H1 (cell line): ENCODE measurements at regions not wholly inside any gene's neighbourhood (a gene's known extent, or its start where the extent isn't known, plus 50 kb on each side); places are given as distances from the start of the nearest gene placed in this dataset.
A peak's percentile ranks its signal among the peaks of the same experiment; 100 is the strongest.

ENCODE experiments used
- CTCF ChIA-PET: fragments of 300-600 bp; sonication (Branson Sonifier 250); formaldehyde crosslinking; loops from one replicate; lab custom pipeline; 2021; ENCODE audit not compliant: partially characterized antibody; lab: Charles Lee
- POLR2A ChIA-PET: fragments of 300-600 bp; sonication (Branson Sonifier 250); formaldehyde crosslinking; loops from one replicate; lab custom pipeline; 2021; ENCODE audit warnings: inconsistent platforms; ENCODE audit not compliant: partially characterized antibody; lab: Charles Lee
- DNase-seq, 2 experiments: peaks; one replicate each; pipeline versions ENCODE4 v3.0.0 to v3.0.0-alpha.2; 2010 to 2022; ENCODE audit warnings: low spot score in 2 of 2, low read depth in 1 of 2, mixed read lengths in 1 of 2
- FAIRE-seq: peaks from 2 replicates; lab custom pipeline; 2011; peaks lifted over from hg19 to GRCh38; lab: Jason Lieb, UNC
- H2AFZ ChIP-seq: 2 replicates; pipeline ENCODE4 v1.8.1; 2012; ENCODE audit warnings: low read length, inconsistent platforms
- H2AK5ac ChIP-seq: 2 replicates; pipeline ENCODE4 v1.6.1; 2013; ENCODE audit warnings: low read depth, low read length
- H2BK120ac ChIP-seq: replicated peaks from 2 replicates; pipeline ENCODE3; 2013; ENCODE audit warnings: low read depth, low read length, inconsistent platforms
- H2BK12ac ChIP-seq: 2 replicates; pipeline ENCODE4 v1.6.1; 2013; ENCODE audit warnings: low read depth, low read length
- H2BK15ac ChIP-seq: 2 replicates; pipeline ENCODE4 v1.6.1; 2013; ENCODE audit warnings: low read length
- H2BK20ac ChIP-seq: 2 replicates; pipeline ENCODE4 v1.6.1; 2013; ENCODE audit warnings: low read length
- H2BK5ac ChIP-seq: 2 replicates; pipeline ENCODE4 v1.6.1; 2013; ENCODE audit warnings: low read depth, low read length
- H3K14ac ChIP-seq: 2 replicates; pipeline ENCODE4 v1.6.1; 2013; ENCODE audit warnings: inconsistent platforms; ENCODE audit not compliant: insufficient read length
- H3K18ac ChIP-seq: 2 replicates; pipeline ENCODE4 v1.6.1; 2013; ENCODE audit warnings: low read length; ENCODE audit errors: extremely low read depth
- H3K23ac ChIP-seq: 2 replicates; pipeline ENCODE4 v1.6.1; 2013; ENCODE audit warnings: inconsistent platforms; ENCODE audit not compliant: insufficient read length
- H3K23me2 ChIP-seq: 2 replicates; pipeline ENCODE4 v1.6.1; 2013; ENCODE audit warnings: low read depth, low read length
- H3K27ac ChIP-seq: 2 replicates; pipeline ENCODE4 v1.6.1; 2011; ENCODE audit warnings: low read depth, low read length, inconsistent platforms
- H3K27me3 ChIP-seq, 4 experiments: replicated peaks in 1 of 4; 1 replicate in 1 of 4; 2 replicates in 3 of 4; pipeline versions ENCODE4 v1.6.1 to v1.8.1; 2011 to 2013; ENCODE audit warnings: low read length in 3 of 4, mild to moderate bottlenecking in 3 of 4, inconsistent platforms in 2 of 4, mixed read lengths in 2 of 4, moderate library complexity in 1 of 4; ENCODE audit not compliant: control insufficient read depth in 3 of 4, insufficient read depth in 3 of 4; ENCODE audit errors: extremely low read depth in 1 of 4
- H3K36me3 ChIP-seq, 4 experiments: 2 replicates each; pipeline versions ENCODE4 v1.6.1 to v1.8.1; 2011 to 2013; ENCODE audit warnings: mild to moderate bottlenecking in 4 of 4, low read length in 3 of 4, moderate library complexity in 2 of 4, control low read depth in 1 of 4, inconsistent platforms in 1 of 4; ENCODE audit not compliant: insufficient read depth in 4 of 4, control insufficient read depth in 2 of 4
- H3K4ac ChIP-seq: replicated peaks from 2 replicates; pipeline ENCODE3; 2013; ENCODE audit warnings: low read length, low read depth, mixed read lengths, inconsistent platforms; ENCODE audit not compliant: insufficient read length
- H3K4me1 ChIP-seq, 4 experiments: replicated peaks in 1 of 4; 1 replicate in 1 of 4; 2 replicates in 3 of 4; pipeline versions ENCODE4 v1.6.1 to v1.8.1; 2011 to 2013; ENCODE audit warnings: low read length in 3 of 4, inconsistent platforms in 2 of 4, mixed read lengths in 1 of 4; ENCODE audit not compliant: insufficient read depth in 4 of 4, control insufficient read depth in 3 of 4
- H3K4me2 ChIP-seq, 2 experiments: 2 replicates each; pipeline versions ENCODE4 v1.6.1 to v1.8.1; 2011 to 2013; ENCODE audit warnings: low read depth in 2 of 2, low read length in 2 of 2, control low read depth in 1 of 2, inconsistent platforms in 1 of 2, mild to moderate bottlenecking in 1 of 2; ENCODE audit not compliant: insufficient read depth in 1 of 2
- H3K4me3 ChIP-seq, 4 experiments: fragments of 200-600, 300-600 bp in 1 of 4; sonication (generic), shearing (Covaris generic), sonication (Bioruptor Twin) in 1 of 4; 2 replicates each; pipeline versions ENCODE4 v1.5.1 to v1.8.1; 2011 to 2016; ENCODE audit warnings: low read length in 4 of 4, low read depth in 3 of 4, control low read depth in 2 of 4, inconsistent platforms in 2 of 4, mild to moderate bottlenecking in 2 of 4, mixed read lengths in 1 of 4, moderate library complexity in 1 of 4; ENCODE audit not compliant: insufficient read depth in 2 of 4; ENCODE audit errors: extremely low read depth in 1 of 4
- H3K56ac ChIP-seq: replicated peaks from 2 replicates; pipeline ENCODE3; 2013; ENCODE audit warnings: low read depth, mild to moderate bottlenecking, mixed read lengths, low read length, inconsistent platforms; ENCODE audit not compliant: insufficient read length
- H3K79me1 ChIP-seq: 2 replicates; pipeline ENCODE4 v1.6.1; 2013; ENCODE audit warnings: low read depth, low read length, control low read depth
- H3K79me2 ChIP-seq, 2 experiments: 2 replicates each; pipeline versions ENCODE4 v1.6.1 to v1.8.1; 2012 to 2013; ENCODE audit warnings: low read length in 2 of 2, mild to moderate bottlenecking in 2 of 2, inconsistent platforms in 1 of 2; ENCODE audit not compliant: insufficient read depth in 2 of 2, control insufficient read depth in 1 of 2
- H3K9ac ChIP-seq, 4 experiments: replicated peaks in 1 of 4; 1 replicate in 1 of 4; 2 replicates in 3 of 4; pipeline versions ENCODE4 v1.6.1 to v1.8.1; 2011 to 2013; ENCODE audit warnings: low read depth in 3 of 4, low read length in 3 of 4, control low read depth in 2 of 4, mild to moderate bottlenecking in 2 of 4, moderate library complexity in 2 of 4, inconsistent platforms in 1 of 4; ENCODE audit errors: extremely low read depth in 1 of 4
- H3K9me3 ChIP-seq, 2 experiments: 2 replicates each; pipeline versions ENCODE4 v1.6.1 to v1.8.1; 2012 to 2013; ENCODE audit warnings: mild to moderate bottlenecking in 2 of 2, moderate library complexity in 2 of 2, control low read depth in 1 of 2, inconsistent platforms in 1 of 2, low read depth in 1 of 2, low read length in 1 of 2, mixed read lengths in 1 of 2; ENCODE audit not compliant: insufficient read depth in 2 of 2
- H4K20me1 ChIP-seq, 2 experiments: replicated peaks in 1 of 2; 2 replicates each; pipeline versions ENCODE3 to v1.8.1; 2011 to 2013; ENCODE audit warnings: inconsistent platforms in 2 of 2, low read length in 2 of 2, mild to moderate bottlenecking in 1 of 2; ENCODE audit not compliant: insufficient read depth in 2 of 2, control insufficient read depth in 1 of 2
- H4K5ac ChIP-seq: 2 replicates; pipeline ENCODE4 v1.6.1; 2013; ENCODE audit warnings: low read length, low read depth, mixed read lengths, inconsistent platforms; ENCODE audit not compliant: insufficient read length
- H4K8ac ChIP-seq: 2 replicates; pipeline ENCODE4 v1.8.0; 2013; ENCODE audit warnings: mild to moderate bottlenecking, moderate library complexity, low read length, inconsistent platforms; ENCODE audit not compliant: insufficient read depth; ENCODE audit errors: extremely low read depth
- H4K91ac ChIP-seq: replicated peaks from 2 replicates; pipeline ENCODE3; 2013; ENCODE audit warnings: low read length, mixed read lengths, inconsistent platforms; ENCODE audit not compliant: insufficient read length
- CHD1 ChIP-seq: IDR thresholded peaks from 2 replicates; pipeline ENCODE4 v1.6.1; 2012; ENCODE audit warnings: low read depth, low read length, improper control_type of control experiment
- EGR1 ChIP-seq: IDR thresholded peaks from 2 replicates; pipeline ENCODE4 v1.6.1; 2011; ENCODE audit warnings: low read depth, low read length, borderline replicate concordance
- EZH2 ChIP-seq: fragments of 200-600 bp; sonication (generic); IDR thresholded peaks from 2 replicates; pipeline ENCODE4 v1.7.1; 2012; ENCODE audit warnings: low read depth, mild to moderate bottlenecking, moderate library complexity, low read length, inconsistent platforms; ENCODE audit not compliant: severe bottlenecking
- HDAC6 ChIP-seq: IDR thresholded peaks from one replicate; pipeline ENCODE4 v1.7.1; 2012; ENCODE audit warnings: low read depth, mild to moderate bottlenecking, inconsistent platforms, low read length, moderate library complexity
- NRF1 ChIP-seq: IDR thresholded peaks from 2 replicates; pipeline ENCODE4 v1.6.1; 2011; ENCODE audit warnings: mild to moderate bottlenecking, low read depth, low read length, improper control_type of control experiment
- PHF8 ChIP-seq: fragments of 200-600 bp; sonication (generic); conservative IDR thresholded peaks from 2 replicates; pipeline ENCODE4 v1.7.1; 2012; ENCODE audit warnings: low read depth, mild to moderate bottlenecking, inconsistent platforms, low read length, moderate library complexity
- RAD21 ChIP-seq, 2 experiments: IDR thresholded peaks in 1 of 2; conservative IDR thresholded peaks in 1 of 2; 2 replicates each; pipeline ENCODE4 v1.6.1; 2011; ENCODE audit warnings: low read depth in 2 of 2, low read length in 2 of 2, improper control_type of control experiment in 1 of 2, inconsistent platforms in 1 of 2, mild to moderate bottlenecking in 1 of 2, moderate library complexity in 1 of 2
- RXRA ChIP-seq: IDR thresholded peaks from 2 replicates; pipeline ENCODE4 v1.6.1; 2011; ENCODE audit warnings: low read depth, mild to moderate bottlenecking, low read length, moderate library complexity; ENCODE audit not compliant: insufficient read depth
- SIX5 ChIP-seq: IDR thresholded peaks from 2 replicates; pipeline ENCODE4 v1.6.1; 2011; ENCODE audit warnings: mild to moderate bottlenecking, low read depth, low read length
- SP2 ChIP-seq: IDR thresholded peaks from 2 replicates; pipeline ENCODE4 v1.6.1; 2012; ENCODE audit warnings: mild to moderate bottlenecking, low read length, inconsistent platforms
- SP4 ChIP-seq: IDR thresholded peaks from 2 replicates; pipeline ENCODE4 v1.6.1; 2012; ENCODE audit warnings: low read length, inconsistent platforms
- SUZ12 ChIP-seq: fragments of 200-600 bp; sonication (generic); IDR thresholded peaks from 2 replicates; pipeline ENCODE4 v1.6.1; 2012; ENCODE audit warnings: mild to moderate bottlenecking, inconsistent platforms, low read length, moderate library complexity, mixed read lengths
- TAF1 ChIP-seq: IDR thresholded peaks from 2 replicates; pipeline ENCODE4 v1.6.1; 2011; ENCODE audit warnings: mild to moderate bottlenecking, low read depth, low read length
- TBP ChIP-seq: IDR thresholded peaks from 2 replicates; pipeline ENCODE4 v1.6.1; 2011; ENCODE audit warnings: low read depth, low read length, improper control_type of control experiment
- TCF12 ChIP-seq: IDR thresholded peaks from 2 replicates; pipeline ENCODE4 v1.6.1; 2011; ENCODE audit warnings: low read depth, mild to moderate bottlenecking, low read length
- WGBS, 2 experiments: shearing (Covaris generic) in 1 of 2; methylation state at CpG; one replicate each; pipeline versions ENCODE4 v1.1.6 to v1.1.7; 2013 to 2015; ENCODE audit warnings: low lambda C conversion rate in 2 of 2, mixed read lengths in 2 of 2, inconsistent platforms in 1 of 2, low coverage in 1 of 2, missing lambda C conversion rate in 1 of 2; ENCODE audit not compliant: insufficient replicate concordance in 2 of 2, insufficient coverage in 1 of 2, insufficient read length in 1 of 2; ENCODE audit errors: extremely low coverage in 1 of 2, missing lambda C conversion rate in 1 of 2; 5-methylcytosine and 5-hydroxymethylcytosine counted together

- Histone ChIP-seq H3K23ac (no peak overlapping the region), H3K23me2 (no peaks in the 10 kb centered on the region), H3K9me3 (peaks cover 0 to 4% of the 10 kb centered on the region in 2 experiments; a peak in 1 of 4 replicates), H2BK12ac (no peak overlapping the region), H2AFZ (no peak overlapping the region), H3K9ac (no peak overlapping the region), H4K5ac (no peak overlapping the region), H2BK20ac (no peak overlapping the region), H3K36me3 (no peaks in the 10 kb centered on the region), H3K4ac (no peak overlapping the region), H4K8ac (no peak overlapping the region), H2AK5ac (no peak overlapping the region), H4K20me1 (no peaks in the 10 kb centered on the region), H2BK120ac (peak overlapping the region; percentile 43), H3K27me3 (no peaks in the 10 kb centered on the region), H3K27ac (no peak overlapping the region), H2BK5ac (no peak overlapping the region), H3K14ac (no peak overlapping the region), H3K4me1 (no peaks in the 10 kb centered on the region), H3K56ac (no peak overlapping the region), H3K4me3 (no peak overlapping the region), H2BK15ac (no peak overlapping the region), H3K4me2 (no peak overlapping the region), H3K79me2 (no peaks in the 10 kb centered on the region), H4K91ac (no peak overlapping the region), H3K18ac (no peak overlapping the region), H3K79me1 (no peaks in the 10 kb centered on the region)
- CTCF ChIA-PET = interaction anchor here (1.1 to 1.5 kb wide), 2 partner anchors 11 to 244 kb away, joined by 3 read pairs; no protein-coding TSS in a partner anchor
- POLR2A ChIA-PET = interaction anchor here (0.7 kb wide), 1 partner anchor 55 kb away, joined by 3 read pairs; no protein-coding TSS in a partner anchor
- whole genome bisulfite sequencing, 2 experiments = 69% methylated on average over 4 of the region's 4 CpGs; no CpG with 5 or more reads in 1 of the 2 experiments
- DNase-seq = no peak
- no peak for FAIRE-seq
- TF ChIP-seq EZH2 (no peak), HDAC6 (no peak), TCF12 (no peak), CHD1 (no peak), SP4 (no peak), NRF1 (no peak), PHF8 (no peak), RXRA (no peak), EGR1 (no peak), SUZ12 (no peak), TAF1 (no peak), TBP (no peak), RAD21 (IDR thresholded peaks at IDR 0.05 in 1 of 2, conservative IDR thresholded peaks at IDR 0.05 in 1 of 2; ENCODE audit: low read depth in 2 of 2, low read length in 2 of 2) (no peak), SIX5 (no peak), SP2 (no peak)
These were observed 970.5 kb upstream of the EEF2KMT start for GRCh38 chr16:6068063-6068462.
